ENCODE measurements at regions not wholly inside any gene's neighbourhood (a gene's known extent, or its start where the extent isn't known, plus 50 kb on each side); places are given as distances from the start of the nearest gene placed in this dataset.

GRCh38 chr10:130801784-130802183 is 509.7 kb downstream of the TCERG1L start:
- TF ChIP-seq CTCF (IDR thresholded peaks at IDR 0.05) (no peak), POLR2A (IDR thresholded peaks at IDR 0.05) (no peak), POLR2AphosphoS5 (IDR thresholded peaks at IDR 0.05) (no peak), EP300 (IDR thresholded peaks at IDR 0.05; ENCODE audit: low read depth) (no peak)
